ENCODE measurements at regions not wholly inside any gene's neighbourhood (a gene's known extent, or its start where the extent isn't known, plus 50 kb on each side); places are given as distances from the start of the nearest gene placed in this dataset.
"Not testable (repeated sequence)": the region's sequence is repeated elsewhere in the genome, so short reads cannot be mapped to it uniquely, and the experiment has no call there.

- DNase-seq, H3K4me3 Mint-ChIP-seq, H3K36me3 Mint-ChIP-seq, CTCF ChIA-PET, H3K27ac Mint-ChIP-seq, H3K27me3 Mint-ChIP-seq, H3K4me1 Mint-ChIP-seq, H3K9me3 Mint-ChIP-seq: not testable (repeated sequence)
These were observed 69.0 kb downstream of the TMEM121 start for GRCh38 chr14:105595346-105595745.

DNA sequence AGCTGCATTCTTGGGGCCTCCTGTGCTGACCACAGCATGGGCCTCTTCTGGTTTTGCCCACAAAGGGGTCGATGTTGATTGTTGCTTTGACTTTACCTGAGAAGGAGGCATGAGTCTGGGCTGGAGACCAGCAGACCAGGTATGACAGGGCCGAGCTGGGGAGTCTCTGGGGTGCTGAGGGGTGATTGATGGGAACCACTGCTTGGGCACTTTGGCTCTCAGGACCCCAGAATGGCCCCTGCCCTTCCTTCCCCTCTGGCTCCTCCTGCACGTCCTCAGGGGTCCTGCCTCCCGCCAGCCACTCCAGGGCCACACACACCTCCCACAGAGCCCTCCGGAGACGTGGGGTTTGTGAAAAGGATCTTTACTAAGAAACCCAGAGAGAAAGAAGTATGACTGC is 70.0 kb downstream of the TMEM121 start:
- H3K27me3 Mint-ChIP-seq, H3K9me3 Mint-ChIP-seq, H3K27ac Mint-ChIP-seq, CTCF ChIA-PET, H3K4me1 Mint-ChIP-seq, H3K36me3 Mint-ChIP-seq, DNase-seq, H3K4me3 Mint-ChIP-seq: not testable (repeated sequence)

DNA sequence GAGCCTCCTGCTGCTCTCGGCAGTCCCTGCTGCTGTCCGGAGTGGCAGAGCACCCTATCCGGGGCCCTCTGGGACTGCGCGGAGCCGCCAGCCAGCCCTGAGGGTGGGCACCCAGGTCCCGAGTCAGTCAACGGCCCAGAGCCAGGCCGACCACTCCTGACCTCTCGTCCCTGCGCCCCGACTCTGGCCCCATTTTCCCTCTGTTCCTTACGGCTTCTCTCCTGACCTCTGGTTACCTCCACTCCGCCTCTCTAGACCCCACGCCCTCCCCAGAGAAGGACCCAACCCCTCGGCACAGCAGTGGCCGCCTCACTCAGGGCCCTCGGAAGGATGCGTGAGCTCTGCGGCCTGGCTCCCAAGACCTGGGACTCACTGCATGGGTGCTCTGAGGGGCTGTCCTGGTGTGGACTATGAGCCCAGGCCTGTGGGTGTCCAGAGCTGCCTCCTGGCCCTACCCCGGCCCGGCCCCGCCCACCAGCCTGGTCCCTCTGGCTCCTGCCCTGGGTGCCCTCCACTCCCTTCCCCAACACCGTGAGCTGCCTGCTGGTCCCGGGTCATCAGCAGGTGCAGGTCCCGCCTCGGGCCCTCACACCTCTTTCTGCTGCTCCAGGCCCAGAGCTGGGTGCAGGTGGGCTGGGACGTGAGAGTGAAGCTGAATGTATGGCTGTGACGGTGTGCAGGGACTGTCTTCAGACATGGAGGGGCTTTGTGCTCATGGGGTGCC is 71.8 kb downstream of the TMEM121 start:
- H3K36me3 Mint-ChIP-seq, H3K9me3 Mint-ChIP-seq, H3K4me3 Mint-ChIP-seq, DNase-seq, H3K4me1 Mint-ChIP-seq, CTCF ChIA-PET, H3K27ac Mint-ChIP-seq, H3K27me3 Mint-ChIP-seq: not testable (repeated sequence)

DNA sequence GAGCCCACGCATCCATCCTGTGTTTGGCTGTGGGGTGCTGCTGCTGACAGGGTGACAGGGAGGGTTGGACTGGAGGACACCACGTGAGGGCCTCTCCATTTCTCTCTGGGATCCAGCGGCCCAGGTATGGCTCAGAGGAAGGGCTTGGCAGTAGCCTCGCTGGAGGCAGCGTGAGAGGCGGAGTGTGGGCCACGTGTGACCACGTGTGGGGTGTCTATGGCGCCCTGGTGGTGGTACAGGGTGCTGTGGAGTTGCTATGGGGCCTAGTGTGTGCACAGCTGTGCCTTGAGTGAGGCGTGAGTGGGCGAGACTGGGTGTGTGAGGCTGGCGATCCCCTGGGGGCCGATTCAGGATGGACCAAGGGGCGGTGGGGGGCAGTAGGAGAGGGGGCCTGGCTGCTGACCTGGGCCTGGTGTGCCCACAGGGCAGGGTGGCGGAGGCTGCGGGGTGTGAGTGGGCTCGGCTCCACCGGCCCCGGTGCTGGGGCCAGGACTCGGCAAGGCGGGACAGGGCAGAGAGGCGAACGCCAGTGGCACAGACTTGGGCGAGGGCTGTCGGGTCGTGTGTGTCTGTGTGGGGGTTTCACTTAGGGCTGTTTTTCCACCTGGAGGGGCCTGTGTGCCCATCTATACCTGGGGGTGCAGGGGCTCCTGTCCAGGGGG is 72.7 kb downstream of the TMEM121 start:
- DNase-seq, CTCF ChIA-PET, H3K9me3 Mint-ChIP-seq, H3K27ac Mint-ChIP-seq, H3K4me1 Mint-ChIP-seq, H3K4me3 Mint-ChIP-seq, H3K36me3 Mint-ChIP-seq, H3K27me3 Mint-ChIP-seq: not testable (repeated sequence)

- DNase-seq, H3K4me3 Mint-ChIP-seq, H3K9me3 Mint-ChIP-seq, H3K36me3 Mint-ChIP-seq, H3K4me1 Mint-ChIP-seq, CTCF ChIA-PET, H3K27me3 Mint-ChIP-seq, H3K27ac Mint-ChIP-seq: not testable (repeated sequence)
These were observed 74.0 kb downstream of the TMEM121 start for GRCh38 chr14:105600195-105600938.

- H3K27me3 Mint-ChIP-seq = peaks cover 3% of the 10 kb centered on the region
- CTCF ChIA-PET = no interaction called here
- H3K9me3 Mint-ChIP-seq = no peaks in the 10 kb centered on the region
- H3K4me1 Mint-ChIP-seq = no peaks in the 10 kb centered on the region
- H3K27ac Mint-ChIP-seq = no peak overlapping the region
- no peaks in the 10 kb centered on the region for H3K36me3 Mint-ChIP-seq
- DNase-seq = no peak
- H3K4me3 Mint-ChIP-seq = no peak overlapping the region
These were observed 74.6 kb downstream of the TMEM121 start for GRCh38 chr14:105600939-105601359.

- no peak for DNase-seq
- H3K4me3 Mint-ChIP-seq = no peak overlapping the region
- peaks cover 3% of the 10 kb centered on the region for H3K27me3 Mint-ChIP-seq
- H3K4me1 Mint-ChIP-seq = no peaks in the 10 kb centered on the region
- no peaks in the 10 kb centered on the region for H3K36me3 Mint-ChIP-seq
- no peak overlapping the region for H3K27ac Mint-ChIP-seq
- CTCF ChIA-PET = no interaction called here
- no peaks in the 10 kb centered on the region for H3K9me3 Mint-ChIP-seq
These were observed 75.2 kb downstream of the TMEM121 start for GRCh38 chr14:105601360-105602242.

DNA sequence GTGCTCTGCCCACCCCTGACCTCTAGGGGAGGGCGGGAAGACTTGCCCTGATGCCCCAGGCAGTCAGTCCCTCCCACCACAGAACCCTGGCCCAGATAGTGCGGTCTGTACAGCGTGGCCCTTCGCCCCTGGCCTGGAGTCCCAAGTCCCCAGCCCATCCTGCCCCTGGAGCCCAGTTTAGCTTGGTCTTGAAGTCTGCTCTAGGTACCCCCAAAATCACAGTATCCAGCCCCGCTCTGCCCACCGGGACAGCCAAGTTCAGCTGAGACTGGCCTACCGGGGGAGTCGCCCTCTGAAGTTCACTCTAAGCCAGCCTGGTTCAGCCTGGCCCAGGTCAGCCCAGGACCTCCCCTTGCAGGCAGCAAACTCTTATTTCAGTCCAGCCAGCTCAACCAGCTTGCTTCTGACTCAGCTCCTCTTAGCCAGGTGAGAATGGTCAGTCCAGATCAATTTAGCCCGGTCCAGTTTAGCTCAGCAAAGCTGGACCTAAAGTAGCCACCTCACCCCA is 75.9 kb downstream of the TMEM121 start:
- Mint-ChIP-seq H3K9me3 (no peaks in the 10 kb centered on the region), H3K27me3 (peaks cover 3% of the 10 kb centered on the region), H3K27ac (no peak overlapping the region), H3K36me3 (no peaks in the 10 kb centered on the region), H3K4me3 (no peak overlapping the region), H3K4me1 (no peaks in the 10 kb centered on the region)
- DNase-seq = no peak
- CTCF ChIA-PET = no interaction called here

- no peaks in the 10 kb centered on the region for H3K36me3 Mint-ChIP-seq
- no peak overlapping the region for H3K4me3 Mint-ChIP-seq
- H3K27me3 Mint-ChIP-seq = peaks cover 3% of the 10 kb centered on the region
- no peaks in the 10 kb centered on the region for H3K9me3 Mint-ChIP-seq
- CTCF ChIA-PET = no interaction called here
- no peak overlapping the region for H3K27ac Mint-ChIP-seq
- DNase-seq = no peak
- H3K4me1 Mint-ChIP-seq = no peaks in the 10 kb centered on the region
These were observed 76.7 kb downstream of the TMEM121 start for GRCh38 chr14:105602799-105603793.

- CTCF ChIA-PET, H3K36me3 Mint-ChIP-seq, H3K4me1 Mint-ChIP-seq, H3K9me3 Mint-ChIP-seq, H3K27me3 Mint-ChIP-seq, H3K4me3 Mint-ChIP-seq, DNase-seq, H3K27ac Mint-ChIP-seq: not testable (repeated sequence)
These were observed 78.4 kb downstream of the TMEM121 start for GRCh38 chr14:105604531-105605463.

DNA sequence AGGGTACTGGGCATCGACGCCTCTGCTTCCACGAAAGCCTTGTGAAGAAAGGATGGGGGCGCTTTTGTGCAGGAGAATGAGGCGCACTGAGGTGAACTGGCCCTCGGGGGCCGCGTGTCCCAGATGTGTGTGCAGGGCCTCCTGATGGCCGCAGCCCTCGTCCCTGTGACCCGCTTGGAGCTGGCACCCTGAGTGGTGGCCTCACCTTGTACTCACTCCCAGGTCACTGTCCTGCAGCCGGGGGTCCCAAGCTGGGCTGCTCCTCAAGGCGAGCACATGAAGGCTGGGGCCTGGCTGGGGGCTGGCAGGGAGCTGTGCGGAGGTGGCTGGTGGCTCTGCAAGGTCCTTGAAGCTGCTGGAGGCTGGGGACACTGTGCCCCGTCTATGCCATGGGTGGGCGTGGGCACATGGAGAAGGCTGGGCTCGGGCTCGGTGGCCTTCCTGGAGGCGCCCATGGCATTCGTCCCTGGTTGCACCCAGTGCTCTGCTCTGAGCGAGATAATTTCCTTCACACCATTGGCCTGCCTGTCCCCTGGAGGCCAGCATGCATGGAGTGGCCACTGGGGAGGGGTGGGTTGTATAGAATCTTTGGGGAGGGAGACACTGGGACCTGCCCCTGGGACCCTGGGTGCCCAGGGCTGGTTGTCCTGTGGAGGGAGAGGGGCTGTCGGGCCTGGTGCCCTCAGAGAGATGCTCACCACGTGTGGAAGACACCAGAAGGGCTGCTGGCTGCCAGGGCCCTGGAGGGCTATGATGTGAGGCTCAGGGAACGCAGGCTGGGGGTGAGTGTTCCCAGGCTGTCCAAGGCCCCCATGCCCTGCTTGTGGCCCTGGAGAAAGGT is 79.3 kb downstream of the TMEM121 start:
- Mint-ChIP-seq H3K27me3 (peaks cover 3% of the 10 kb centered on the region), H3K9me3 (no peaks in the 10 kb centered on the region), H3K27ac (no peak overlapping the region), H3K36me3 (no peaks in the 10 kb centered on the region), H3K4me1 (no peaks in the 10 kb centered on the region), H3K4me3 (no peak overlapping the region)
- CTCF ChIA-PET = no interaction called here
- DNase-seq = no peak
